Vagina (tissue), 2 donors: ENCODE measurements at regions not wholly inside any gene's neighbourhood (a gene's known extent, or its start where the extent isn't known, plus 50 kb on each side); places are given as distances from the start of the nearest gene placed in this dataset.
"Not testable (repeated sequence)": the region's sequence is repeated elsewhere in the genome, so short reads cannot be mapped to it uniquely, and the experiment has no call there.

Source experiments
- POLR2A ChIP-seq, 2 donors: fragments of 450-650 bp; IDR thresholded peaks; one replicate each; pipeline ENCODE4 v1.6.1; 2017; ENCODE audit warnings: antibody characterized with exemption in 2 of 2, mild to moderate bottlenecking in 2 of 2, moderate library complexity in 2 of 2
- POLR2AphosphoS5 ChIP-seq, 2 donors: sonication (generic); formaldehyde crosslinking; IDR thresholded peaks; one replicate each; pipeline ENCODE4 v1.9.0; 2017; ENCODE audit warnings: antibody characterized with exemption in 2 of 2, mild to moderate bottlenecking in 2 of 2, low read depth in 1 of 2; ENCODE audit not compliant: insufficient read depth in 1 of 2
- TF ChIP-seq, protein P1 (sequence below), 3 experiments: fragments of 450-650 bp in 2 of 3; fragments of 200-600 bp in 1 of 3; sonication (generic) in 1 of 3; IDR thresholded peaks; one replicate each; pipeline ENCODE4 v1.5.1; 2017 to 2019; ENCODE audit warnings: antibody characterized with exemption in 3 of 3, mild to moderate bottlenecking in 2 of 3, moderate library complexity in 2 of 3

DNA sequence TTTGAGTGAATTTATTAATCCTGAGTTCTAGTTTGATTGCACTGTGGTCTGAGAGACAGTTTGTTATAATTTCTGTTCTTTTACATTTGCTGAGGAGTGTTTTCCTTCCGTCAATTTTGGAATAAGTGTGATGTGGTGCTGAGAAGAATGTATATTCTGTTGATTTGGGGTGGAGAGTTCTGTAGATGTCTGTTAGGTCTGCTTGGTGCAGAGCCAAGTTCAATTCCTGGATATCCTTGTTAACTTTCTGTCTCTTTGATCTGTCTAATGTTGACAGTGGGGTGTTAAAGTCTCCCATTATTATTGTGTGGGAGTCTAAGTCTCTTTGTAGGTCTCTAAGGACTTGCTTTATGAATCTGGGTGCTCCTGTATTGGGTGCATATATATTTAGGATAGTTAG, 74.4 kb upstream of the BMP4 start:
- TF ChIP-seq, protein P1, sequence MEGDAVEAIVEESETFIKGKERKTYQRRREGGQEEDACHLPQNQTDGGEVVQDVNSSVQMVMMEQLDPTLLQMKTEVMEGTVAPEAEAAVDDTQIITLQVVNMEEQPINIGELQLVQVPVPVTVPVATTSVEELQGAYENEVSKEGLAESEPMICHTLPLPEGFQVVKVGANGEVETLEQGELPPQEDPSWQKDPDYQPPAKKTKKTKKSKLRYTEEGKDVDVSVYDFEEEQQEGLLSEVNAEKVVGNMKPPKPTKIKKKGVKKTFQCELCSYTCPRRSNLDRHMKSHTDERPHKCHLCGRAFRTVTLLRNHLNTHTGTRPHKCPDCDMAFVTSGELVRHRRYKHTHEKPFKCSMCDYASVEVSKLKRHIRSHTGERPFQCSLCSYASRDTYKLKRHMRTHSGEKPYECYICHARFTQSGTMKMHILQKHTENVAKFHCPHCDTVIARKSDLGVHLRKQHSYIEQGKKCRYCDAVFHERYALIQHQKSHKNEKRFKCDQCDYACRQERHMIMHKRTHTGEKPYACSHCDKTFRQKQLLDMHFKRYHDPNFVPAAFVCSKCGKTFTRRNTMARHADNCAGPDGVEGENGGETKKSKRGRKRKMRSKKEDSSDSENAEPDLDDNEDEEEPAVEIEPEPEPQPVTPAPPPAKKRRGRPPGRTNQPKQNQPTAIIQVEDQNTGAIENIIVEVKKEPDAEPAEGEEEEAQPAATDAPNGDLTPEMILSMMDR (IDR thresholded peaks at IDR 0.05): not testable (repeated sequence)
- TF ChIP-seq POLR2A (IDR thresholded peaks at IDR 0.05); POLR2AphosphoS5 (IDR thresholded peaks at IDR 0.05; ENCODE audit: insufficient read depth in 1 of 2, low read depth in 1 of 2): not testable (repeated sequence)
